HG02588 (cell line): ENCODE measurements at regions not wholly inside any gene's neighbourhood (a gene's known extent, or its start where the extent isn't known, plus 50 kb on each side); places are given as distances from the start of the nearest gene placed in this dataset.

ENCODE experiments used
- ATAC-seq: cut with Tn5 transposase; IDR thresholded peaks from one replicate; pipeline ENCODE4 v1.9.1; 2021; ENCODE audit warnings: mild to moderate bottlenecking, moderate library complexity; ENCODE audit not compliant: unreplicated experiment

DNA sequence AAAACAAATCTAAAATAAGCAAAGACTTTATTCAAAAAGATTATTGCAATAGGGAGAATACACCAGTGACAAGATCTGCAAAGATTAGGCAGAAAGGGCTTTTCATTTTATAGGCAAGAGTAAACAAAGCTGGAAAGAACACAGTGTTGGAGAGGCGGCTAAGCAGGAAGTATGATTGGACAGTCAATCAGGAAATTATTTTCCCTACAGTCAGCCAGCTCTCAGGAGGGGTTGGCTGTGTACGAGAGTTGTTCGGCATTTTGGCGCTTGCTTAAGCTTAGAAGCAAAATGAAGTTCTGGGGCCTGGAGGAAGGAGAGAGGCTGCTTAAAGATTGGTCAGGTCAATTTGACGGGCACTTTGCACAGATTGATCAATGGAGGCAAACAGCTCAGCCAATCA is 1030.5 kb downstream of the TLE4 start:
- ATAC-seq: no peak

DNA sequence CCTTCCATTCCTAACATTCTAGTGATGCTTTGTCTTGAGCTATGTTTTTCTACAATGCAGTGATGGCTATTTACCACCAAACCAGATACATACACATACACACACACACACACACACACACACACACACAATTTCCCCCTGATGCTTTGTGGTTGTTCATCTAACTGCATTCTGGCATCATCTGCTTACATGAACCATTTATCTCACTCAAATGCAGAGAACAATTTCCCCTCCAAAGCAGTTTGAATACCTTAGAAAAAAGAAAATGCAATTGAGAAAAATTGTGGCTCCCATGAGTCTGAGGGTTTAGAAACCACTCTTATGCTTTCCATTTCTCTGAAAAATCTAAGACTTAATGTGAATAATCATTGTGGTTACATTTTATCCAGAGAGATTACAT is 1024.8 kb downstream of the TLE4 start:
- no peak for ATAC-seq

DNA sequence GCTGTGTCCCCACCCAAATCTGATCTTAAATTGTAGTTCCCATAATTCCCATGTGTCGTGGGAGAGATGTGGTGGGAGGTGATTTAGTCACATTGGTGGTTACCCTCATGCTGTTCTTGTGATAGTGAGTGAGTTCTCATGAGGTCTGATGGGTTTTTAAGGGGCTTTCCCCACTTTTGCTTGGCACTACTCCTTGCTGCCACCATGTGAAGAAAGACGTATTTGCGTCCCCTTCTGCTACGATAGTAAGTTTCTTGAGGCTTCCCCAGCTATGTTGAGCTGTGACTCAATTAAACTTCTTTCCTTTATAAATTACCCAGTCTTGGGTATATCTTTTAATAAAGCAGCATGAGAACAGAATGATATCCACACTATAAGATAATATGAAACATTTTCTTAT is 1023.4 kb downstream of the TLE4 start:
- ATAC-seq: no peak

DNA sequence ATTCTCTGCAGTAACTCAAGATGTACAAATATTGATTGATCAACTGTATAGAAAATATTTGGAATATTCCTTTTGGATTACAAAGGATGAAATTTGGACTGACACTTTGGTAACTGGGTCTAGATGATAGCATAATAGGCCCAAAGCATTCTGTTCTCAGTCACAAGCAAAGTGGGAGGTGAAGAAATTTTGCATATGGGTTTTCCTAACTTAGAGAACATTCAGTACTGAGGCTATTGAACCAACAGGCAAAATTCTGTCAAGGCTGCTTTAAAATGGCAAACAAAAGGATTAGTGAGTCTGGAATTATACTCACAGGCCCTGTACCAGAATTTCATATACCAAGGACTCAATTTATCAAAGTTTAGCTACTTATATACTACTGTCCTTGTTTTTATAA is 1020.6 kb downstream of the TLE4 start:
- ATAC-seq: no peak

- ATAC-seq: no peak
Observed at GRCh38 chr9:80586786-80587330, 1015.1 kb downstream of the TLE4 start.

GRCh38 chr9:80571953-80572352 is 1000.2 kb downstream of the TLE4 start:
- no peak for ATAC-seq

DNA sequence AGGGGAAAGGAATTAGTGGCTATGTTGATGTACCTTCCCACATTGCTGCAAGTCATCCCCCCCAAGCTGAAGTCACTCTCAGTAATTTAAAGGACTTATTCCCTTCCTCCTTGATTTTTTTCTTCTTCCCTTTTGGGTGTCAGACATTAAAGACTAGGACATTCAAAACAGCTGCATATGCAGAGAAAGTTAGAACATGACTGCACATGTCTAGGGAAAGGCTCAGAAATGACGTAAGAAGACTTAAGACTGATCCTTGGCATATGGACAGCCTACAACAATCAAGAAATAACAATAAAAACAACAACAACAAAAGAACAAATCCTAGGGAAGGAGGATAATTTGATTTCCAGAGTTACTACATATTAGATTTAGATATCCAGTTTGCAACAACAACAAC is 997.5 kb downstream of the TLE4 start:
- ATAC-seq: no peak

GRCh38 chr9:80561526-80561925 is 989.8 kb downstream of the TLE4 start:
- ATAC-seq: no peak

GRCh38 chr9:80560976-80561375 is 989.2 kb downstream of the TLE4 start:
- ATAC-seq: no peak

DNA sequence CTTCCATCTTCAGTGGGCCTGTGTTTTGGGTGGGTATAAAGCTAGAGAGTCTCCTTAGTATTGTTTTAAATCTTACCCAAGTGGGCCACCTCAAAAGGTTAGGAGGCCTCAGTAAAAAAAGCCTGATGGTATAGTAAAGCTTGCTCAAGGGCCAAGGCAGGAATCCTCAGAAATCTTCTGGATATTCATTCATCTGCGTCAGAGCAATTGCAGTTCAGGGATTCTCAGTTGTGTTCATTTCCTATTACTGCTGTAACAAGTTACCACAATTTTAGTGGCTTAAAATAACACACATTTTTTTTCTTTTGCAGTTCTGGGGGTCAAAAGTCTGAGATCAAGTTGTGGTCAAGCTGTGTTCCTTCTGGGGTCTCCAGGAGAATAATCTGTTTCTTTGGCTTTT is 985.5 kb downstream of the TLE4 start:
- no peak for ATAC-seq

DNA sequence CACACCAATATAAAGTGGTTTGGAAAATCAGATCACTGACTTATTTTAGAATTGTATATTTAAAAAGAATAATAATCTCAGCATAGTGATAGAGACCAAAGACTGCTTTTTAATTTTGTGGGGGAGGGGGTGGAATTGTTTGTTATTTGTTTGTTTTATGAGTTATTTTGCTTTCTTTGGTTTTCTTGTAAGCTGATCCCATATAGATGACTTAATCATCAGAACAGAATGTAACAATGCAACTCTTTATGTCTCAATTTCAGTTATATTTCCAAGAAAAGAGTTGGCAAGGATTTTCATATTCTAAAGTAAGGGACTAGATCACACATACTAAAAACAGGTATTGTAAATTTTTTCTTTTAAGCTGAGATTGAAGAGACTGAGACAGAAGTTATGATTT is 984.9 kb downstream of the TLE4 start:
- no peak for ATAC-seq

GRCh38 chr9:80555782-80556325 is 984.1 kb downstream of the TLE4 start:
- ATAC-seq: no peak

DNA sequence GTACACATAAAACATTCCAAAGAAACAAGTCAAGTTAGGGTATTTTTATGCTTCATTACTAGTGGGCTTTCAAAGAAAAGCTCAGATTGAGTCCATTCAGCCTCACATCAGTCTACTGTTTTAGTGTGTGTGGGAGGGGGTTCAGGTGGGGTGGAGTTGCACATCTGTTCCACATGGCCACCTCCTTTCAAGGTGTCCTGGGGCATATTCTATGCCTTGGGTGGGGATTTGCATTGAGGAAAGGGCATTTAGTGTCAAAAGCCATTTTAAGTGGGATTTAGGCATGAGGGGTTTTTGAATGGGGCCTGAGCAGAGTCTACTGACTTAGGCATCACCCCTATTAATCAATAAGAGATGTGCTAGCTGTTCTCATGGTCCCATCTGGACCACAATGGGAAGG is 983.1 kb downstream of the TLE4 start:
- ATAC-seq: no peak

GRCh38 chr9:80554301-80554700 is 982.5 kb downstream of the TLE4 start:
- ATAC-seq: no peak

DNA sequence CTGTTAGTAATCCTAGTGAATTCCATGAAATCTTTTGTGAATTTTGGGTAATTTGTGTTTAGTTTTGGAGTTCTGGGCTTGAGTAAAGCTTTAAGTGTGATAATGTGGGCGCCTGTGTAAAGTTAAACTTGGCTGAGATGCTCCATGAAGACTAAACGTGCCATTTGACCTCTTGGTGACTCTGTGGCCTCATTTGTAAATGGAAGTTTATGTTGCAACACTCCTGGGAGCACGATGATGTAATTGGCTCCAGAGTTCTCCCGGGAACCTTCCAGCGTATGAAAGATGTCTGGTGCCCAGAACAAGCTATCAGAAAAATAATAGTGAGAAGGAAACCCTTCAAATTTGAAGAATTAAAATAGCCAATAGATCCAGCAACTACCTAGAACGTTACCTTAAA is 981.2 kb downstream of the TLE4 start:
- ATAC-seq: no peak

DNA sequence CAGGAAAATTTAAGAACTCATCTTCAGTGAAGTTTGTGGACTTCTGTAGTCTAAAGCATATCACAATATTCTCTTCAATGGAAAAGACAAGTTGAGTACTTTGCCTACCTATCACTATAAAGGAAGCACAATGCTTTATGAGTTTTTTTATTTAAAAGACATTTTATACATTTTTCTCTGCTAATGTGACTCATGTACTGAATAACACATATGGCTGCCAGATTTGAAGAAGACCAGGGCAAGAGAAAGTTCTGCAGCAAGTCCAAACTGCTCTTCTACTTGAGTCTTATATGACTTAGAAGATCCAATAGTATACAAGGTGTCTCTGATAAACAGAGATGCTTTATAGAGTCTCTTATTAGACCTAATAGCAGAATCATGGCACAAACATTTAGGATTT is 978.4 kb downstream of the TLE4 start:
- no peak for ATAC-seq

- no peak for ATAC-seq
Observed at GRCh38 chr9:80547613-80548012, 975.8 kb downstream of the TLE4 start.

DNA sequence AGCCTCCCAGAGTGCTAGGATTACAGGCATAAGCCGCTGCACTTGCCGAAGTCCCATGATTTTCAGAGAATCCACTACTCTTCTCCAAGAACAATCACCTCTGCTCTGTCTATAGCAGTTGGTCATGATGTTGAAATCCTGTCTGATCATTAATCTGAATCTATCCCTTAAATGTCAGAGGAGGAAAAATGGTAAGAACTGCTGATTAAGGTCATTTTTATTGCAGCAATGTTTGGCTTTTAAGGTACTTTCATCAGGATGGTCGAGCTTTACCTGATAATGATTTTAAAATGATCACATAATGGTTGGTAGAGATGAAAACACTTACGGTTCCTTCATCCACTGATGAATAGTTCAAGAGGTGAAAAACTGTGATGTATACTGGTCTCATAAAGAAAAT is 968.6 kb downstream of the TLE4 start:
- no peak for ATAC-seq

DNA sequence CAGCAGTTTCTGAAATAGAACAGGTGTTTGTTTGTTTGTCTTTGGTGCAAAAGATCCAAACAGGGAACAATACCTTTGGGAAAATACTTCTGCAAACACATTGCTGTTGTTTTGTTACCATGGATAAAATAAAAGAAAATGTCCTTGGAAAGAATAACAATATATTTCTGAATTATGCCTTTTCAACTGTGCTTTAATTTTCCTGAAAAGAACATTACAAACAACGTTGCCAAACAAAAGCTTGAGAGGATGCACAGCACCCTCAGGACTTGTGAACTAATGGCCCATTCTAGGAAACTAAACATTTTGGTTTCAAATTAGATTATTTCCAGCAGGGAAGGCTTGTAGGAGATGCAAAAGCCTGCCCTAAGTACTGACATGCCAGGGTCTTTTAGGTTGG is 967.2 kb downstream of the TLE4 start:
- ATAC-seq: no peak

- no peak for ATAC-seq
Observed at GRCh38 chr9:80522465-80522864, 950.7 kb downstream of the TLE4 start.

DNA sequence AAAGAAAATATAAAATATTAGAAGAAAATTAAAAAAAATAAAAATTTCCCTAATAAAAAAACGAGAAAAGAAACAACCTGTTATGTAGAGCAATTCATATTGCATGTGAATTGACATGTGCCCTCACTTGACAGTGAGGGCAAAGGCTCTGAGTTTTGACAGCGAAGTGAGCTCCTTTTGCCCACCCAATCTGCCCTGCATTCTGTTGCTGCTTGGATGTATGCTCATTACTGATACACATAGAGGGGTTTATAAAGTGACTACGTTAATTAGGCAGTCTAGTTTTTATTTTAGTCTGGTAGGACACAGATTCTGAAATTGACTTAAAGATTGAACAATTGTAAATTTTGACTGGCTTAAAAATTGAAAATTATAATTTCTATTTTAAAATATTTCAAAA is 949.4 kb downstream of the TLE4 start:
- ATAC-seq: no peak

DNA sequence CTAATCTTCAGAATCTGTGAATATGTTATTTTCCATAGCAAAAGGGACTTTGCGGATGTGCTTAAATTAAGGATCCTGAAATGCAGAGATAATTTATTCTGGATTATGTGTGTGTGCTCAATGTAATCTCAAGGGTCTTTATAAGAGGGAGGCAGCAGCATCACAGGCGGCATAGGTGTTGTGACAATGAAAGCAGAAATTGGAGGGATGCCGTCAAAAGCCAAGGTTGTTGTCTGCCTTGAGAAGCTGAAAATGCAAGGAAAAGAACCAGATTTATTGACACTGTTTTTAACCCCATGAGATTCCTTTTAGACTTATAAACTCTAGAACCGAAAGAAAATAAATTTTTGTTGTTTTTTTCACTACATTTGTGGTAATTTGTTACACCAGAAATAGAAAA is 948.5 kb downstream of the TLE4 start:
- no peak for ATAC-seq

DNA sequence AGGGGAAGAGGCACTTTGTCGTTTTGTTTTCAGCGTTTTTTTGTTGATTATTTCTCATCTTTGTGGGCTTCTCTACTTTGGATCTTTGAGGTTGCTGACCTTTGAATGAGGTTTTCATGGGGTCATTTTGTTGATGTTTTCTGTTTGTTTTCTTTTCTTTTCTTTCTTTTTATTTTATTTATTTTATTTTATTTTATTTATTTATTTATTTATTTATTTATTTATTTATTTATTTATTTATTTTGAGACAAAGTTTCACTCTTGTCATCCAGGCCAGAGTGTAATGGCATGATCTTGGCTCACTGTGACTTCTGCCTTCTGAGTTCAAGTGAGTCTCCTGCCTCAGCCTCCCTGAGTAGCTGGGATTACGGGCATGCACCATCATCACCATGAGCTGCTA is 946.7 kb downstream of the TLE4 start:
- ATAC-seq: no peak
